BJ (cell line): ENCODE measurements at regions not wholly inside any gene's neighbourhood (a gene's known extent, or its start where the extent isn't known, plus 50 kb on each side); places are given as distances from the start of the nearest gene placed in this dataset.

ENCODE experiments used
- CTCF ChIA-PET: fragments of 350-600 bp; formaldehyde crosslinking; extraction: SDS; loops from one replicate; lab custom pipeline; 2021; ENCODE audit warnings: antibody characterized with exemption, inconsistent platforms; lab: Yijun Ruan, JAX
- POLR2A ChIA-PET: fragments of 300-600 bp; sonication (Branson Sonifier 250); formaldehyde crosslinking; extraction: SDS; loops from one replicate; lab custom pipeline; 2021; ENCODE audit warnings: antibody characterized with exemption; lab: Charles Lee
- DNase-seq: peaks from one replicate; pipeline ENCODE4 v3.0.0-alpha.2; 2011; ENCODE audit warnings: low read depth
- H3K27me3 ChIP-seq: 2 replicates; pipeline ENCODE4 v1.6.0; 2011; ENCODE audit warnings: low read length; ENCODE audit not compliant: control insufficient read depth, insufficient read depth
- H3K36me3 ChIP-seq: 2 replicates; pipeline ENCODE4 v1.5.1; 2011; ENCODE audit warnings: low read length; ENCODE audit not compliant: control insufficient read depth, insufficient read depth
- H3K4me3 ChIP-seq: 2 replicates; pipeline ENCODE4 v1.5.1; 2011; ENCODE audit warnings: low read depth, mild to moderate bottlenecking, control low read depth, low read length
- TF ChIP-seq, protein P1 (sequence below): IDR thresholded peaks from 2 replicates; pipeline ENCODE4 v1.5.1; 2011; ENCODE audit warnings: low read depth, mild to moderate bottlenecking, control low read depth, inconsistent platforms, low read length, moderate library complexity; ENCODE audit not compliant: insufficient read depth

GRCh38 chrX:1788300-1788911, 173.5 kb downstream of the ASMT start:
- Histone ChIP-seq H3K4me3 (no peak overlapping the region), H3K36me3 (no peaks in the 10 kb centered on the region), H3K27me3 (no peaks in the 10 kb centered on the region)
- CTCF ChIA-PET, result no interaction called here
- TF ChIP-seq, protein P1, sequence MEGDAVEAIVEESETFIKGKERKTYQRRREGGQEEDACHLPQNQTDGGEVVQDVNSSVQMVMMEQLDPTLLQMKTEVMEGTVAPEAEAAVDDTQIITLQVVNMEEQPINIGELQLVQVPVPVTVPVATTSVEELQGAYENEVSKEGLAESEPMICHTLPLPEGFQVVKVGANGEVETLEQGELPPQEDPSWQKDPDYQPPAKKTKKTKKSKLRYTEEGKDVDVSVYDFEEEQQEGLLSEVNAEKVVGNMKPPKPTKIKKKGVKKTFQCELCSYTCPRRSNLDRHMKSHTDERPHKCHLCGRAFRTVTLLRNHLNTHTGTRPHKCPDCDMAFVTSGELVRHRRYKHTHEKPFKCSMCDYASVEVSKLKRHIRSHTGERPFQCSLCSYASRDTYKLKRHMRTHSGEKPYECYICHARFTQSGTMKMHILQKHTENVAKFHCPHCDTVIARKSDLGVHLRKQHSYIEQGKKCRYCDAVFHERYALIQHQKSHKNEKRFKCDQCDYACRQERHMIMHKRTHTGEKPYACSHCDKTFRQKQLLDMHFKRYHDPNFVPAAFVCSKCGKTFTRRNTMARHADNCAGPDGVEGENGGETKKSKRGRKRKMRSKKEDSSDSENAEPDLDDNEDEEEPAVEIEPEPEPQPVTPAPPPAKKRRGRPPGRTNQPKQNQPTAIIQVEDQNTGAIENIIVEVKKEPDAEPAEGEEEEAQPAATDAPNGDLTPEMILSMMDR, result no peak
- DNase-seq, result no peak
- POLR2A ChIA-PET, result no interaction called here

DNA sequence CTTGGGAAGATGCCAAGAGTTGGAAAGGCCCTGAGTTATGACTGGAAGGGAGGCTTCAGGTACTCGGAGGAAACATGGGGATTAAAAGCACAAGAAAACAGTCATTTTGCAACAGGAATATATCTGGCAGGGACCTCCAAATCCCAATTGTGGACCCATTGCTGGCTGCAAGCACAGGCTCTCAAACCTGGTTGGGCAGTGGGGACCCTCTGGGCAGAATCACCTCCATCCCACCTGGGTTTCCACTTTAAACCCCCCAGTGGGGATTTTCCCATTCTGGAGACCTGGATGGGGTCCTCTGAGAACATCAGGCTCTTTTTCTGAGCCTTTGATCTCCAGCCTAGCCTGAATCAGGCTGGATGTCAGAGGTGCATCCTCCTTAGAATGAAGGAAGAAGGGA, 177.8 kb downstream of the ASMT start:
- TF ChIP-seq, protein P1, result no peak

DNA sequence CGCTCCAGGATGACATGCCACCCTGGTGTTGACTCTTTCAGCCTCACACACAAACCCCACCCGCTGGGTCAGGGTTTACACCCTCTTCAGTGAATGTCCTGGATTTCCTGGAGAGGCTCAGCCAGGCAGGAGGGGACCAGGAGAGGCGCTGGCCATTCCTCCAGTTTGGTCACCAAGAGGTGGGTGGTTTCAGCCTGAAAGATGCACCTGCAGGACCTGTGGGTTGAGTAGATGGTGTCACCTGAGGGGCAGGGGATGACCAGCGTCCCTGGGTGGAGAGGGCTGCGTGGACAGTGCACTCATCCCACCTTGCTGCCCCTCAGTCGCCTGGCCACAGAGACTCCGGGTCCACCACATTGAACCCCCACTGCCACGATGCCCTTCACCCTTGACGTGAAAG, 179.7 kb downstream of the ASMT start:
- no peaks in the 10 kb centered on the region for H3K27me3 ChIP-seq
- POLR2A ChIA-PET, result no interaction called here
- no peak overlapping the region for H3K4me3 ChIP-seq
- no peaks in the 10 kb centered on the region for H3K36me3 ChIP-seq
- CTCF ChIA-PET, result no interaction called here
- no peak for DNase-seq
- TF ChIP-seq, protein P1, result no peak

More for the DNA sequence above, 177.8 kb downstream of the ASMT start:
- no peak for DNase-seq
- CTCF ChIA-PET, result no interaction called here
- Histone ChIP-seq H3K36me3 (no peaks in the 10 kb centered on the region), H3K27me3 (no peaks in the 10 kb centered on the region), H3K4me3 (no peak overlapping the region)
- POLR2A ChIA-PET, result no interaction called here

GRCh38 chrX:1802912-1803311, 188.1 kb downstream of the ASMT start:
- H3K27me3 ChIP-seq, result no peaks in the 10 kb centered on the region
- no peak for DNase-seq
- no peak overlapping the region for H3K4me3 ChIP-seq
- CTCF ChIA-PET, result no interaction called here
- TF ChIP-seq, protein P1, result no peak
- POLR2A ChIA-PET, result no interaction called here
- no peaks in the 10 kb centered on the region for H3K36me3 ChIP-seq

DNA sequence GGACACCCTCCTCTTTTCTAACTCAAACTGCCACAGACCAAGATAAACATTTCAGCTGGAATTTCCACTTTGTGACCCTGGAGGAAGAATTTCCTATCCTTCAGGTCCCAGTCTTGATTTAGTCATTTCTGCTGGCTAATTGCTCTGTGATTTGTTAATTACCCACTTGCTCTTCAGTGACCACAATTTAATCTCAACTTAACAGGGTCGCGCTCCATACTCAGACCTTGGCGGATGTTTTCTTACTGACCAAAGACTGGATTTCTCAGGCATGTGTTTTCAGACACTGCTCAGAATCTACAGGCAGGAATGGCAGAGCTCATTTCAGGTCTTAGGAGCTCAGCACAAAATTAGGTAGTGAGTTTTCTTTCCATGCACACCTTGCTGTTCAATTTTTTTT, 188.9 kb downstream of the ASMT start:
- H3K27me3 ChIP-seq, result no peaks in the 10 kb centered on the region
- H3K36me3 ChIP-seq, result no peaks in the 10 kb centered on the region
- ChIA-PET CTCF (no interaction called here), POLR2A (no interaction called here)
- DNase-seq, result no peak
- H3K4me3 ChIP-seq, result no peak overlapping the region
- TF ChIP-seq, protein P1, result no peak
